ENCODE measurements at regions not wholly inside any gene's neighbourhood (a gene's known extent, or its start where the extent isn't known, plus 50 kb on each side); places are given as distances from the start of the nearest gene placed in this dataset.
"Not testable (repeated sequence)": the region's sequence is repeated elsewhere in the genome, so short reads cannot be mapped to it uniquely, and the experiment has no call there.

- peak in 1 of 2 donors; percentile 23 for DNase-seq (ENCODE audit: low read depth in 2 of 2)
- TF ChIP-seq, protein P1, sequence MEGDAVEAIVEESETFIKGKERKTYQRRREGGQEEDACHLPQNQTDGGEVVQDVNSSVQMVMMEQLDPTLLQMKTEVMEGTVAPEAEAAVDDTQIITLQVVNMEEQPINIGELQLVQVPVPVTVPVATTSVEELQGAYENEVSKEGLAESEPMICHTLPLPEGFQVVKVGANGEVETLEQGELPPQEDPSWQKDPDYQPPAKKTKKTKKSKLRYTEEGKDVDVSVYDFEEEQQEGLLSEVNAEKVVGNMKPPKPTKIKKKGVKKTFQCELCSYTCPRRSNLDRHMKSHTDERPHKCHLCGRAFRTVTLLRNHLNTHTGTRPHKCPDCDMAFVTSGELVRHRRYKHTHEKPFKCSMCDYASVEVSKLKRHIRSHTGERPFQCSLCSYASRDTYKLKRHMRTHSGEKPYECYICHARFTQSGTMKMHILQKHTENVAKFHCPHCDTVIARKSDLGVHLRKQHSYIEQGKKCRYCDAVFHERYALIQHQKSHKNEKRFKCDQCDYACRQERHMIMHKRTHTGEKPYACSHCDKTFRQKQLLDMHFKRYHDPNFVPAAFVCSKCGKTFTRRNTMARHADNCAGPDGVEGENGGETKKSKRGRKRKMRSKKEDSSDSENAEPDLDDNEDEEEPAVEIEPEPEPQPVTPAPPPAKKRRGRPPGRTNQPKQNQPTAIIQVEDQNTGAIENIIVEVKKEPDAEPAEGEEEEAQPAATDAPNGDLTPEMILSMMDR (IDR thresholded peaks at IDR 0.05; ENCODE audit: low read depth, low read length) = no peak
- no peak overlapping the region for H3K4me3 ChIP-seq (replicated peaks in 1 of 2; ENCODE audit: low read depth in 2 of 2, low read length in 2 of 2)
These were observed 58.2 kb upstream of the RBM47 start for GRCh38 chr4:40687676-40688389.

DNA sequence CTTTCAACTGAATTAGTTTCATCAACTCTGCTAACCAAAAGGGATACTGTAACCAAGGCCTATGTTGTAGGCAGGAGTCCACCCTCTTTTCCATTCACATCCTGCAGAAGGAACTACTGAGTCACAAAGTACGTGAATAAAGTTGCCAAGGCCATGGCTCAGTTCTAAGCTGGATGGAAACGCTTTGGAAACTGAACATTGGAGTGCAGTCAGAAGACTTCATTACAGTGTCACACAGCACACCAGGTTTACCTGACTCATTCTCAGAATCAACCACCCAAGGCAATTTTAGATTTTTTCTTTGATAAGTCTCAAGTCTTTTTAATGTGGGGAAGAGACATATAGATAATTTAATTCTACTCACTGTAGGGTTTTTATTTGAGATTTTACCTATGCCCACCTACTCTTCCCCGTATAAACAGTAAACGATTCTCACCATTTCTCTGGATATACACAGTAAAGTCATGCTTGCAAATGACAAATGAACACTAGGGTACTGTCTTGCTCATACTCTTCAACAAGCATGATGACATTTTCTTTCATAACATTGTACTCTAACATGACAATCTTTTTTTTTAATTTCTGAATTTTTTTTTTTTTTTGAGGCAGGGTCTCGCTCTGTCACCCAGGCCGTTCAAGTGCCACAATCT, 58.9 kb upstream of the RBM47 start:
- TF ChIP-seq, protein P1 (IDR thresholded peaks at IDR 0.05; ENCODE audit: low read depth, low read length) = no peak
- no peak overlapping the region for H3K4me3 ChIP-seq (replicated peaks in 1 of 2; ENCODE audit: low read depth in 2 of 2, low read length in 2 of 2)
- DNase-seq (ENCODE audit: low read depth in 2 of 2) = no peak

DNA sequence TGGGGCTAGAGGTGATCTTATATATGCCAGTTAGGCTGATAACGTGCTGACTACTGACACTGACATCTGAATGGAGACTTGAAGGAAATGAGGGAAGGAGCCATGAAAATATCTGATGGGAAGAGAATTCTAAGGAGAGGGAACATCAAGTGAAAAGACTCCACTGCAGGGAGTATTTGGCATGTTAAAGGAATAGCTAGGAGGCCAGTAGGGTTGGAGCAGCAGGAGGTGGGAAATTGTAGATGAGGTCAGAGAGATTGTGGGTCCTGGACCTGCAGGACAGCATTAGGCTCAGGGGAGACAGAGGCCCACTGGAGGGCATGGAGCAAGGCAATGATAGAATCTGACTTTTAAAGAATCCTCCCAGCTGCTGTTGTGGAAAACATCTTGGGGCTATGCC, 55.8 kb upstream of the NSUN7 start:
- DNase-seq (ENCODE audit: low read depth in 2 of 2) = no peak
- H3K4me3 ChIP-seq (replicated peaks in 1 of 2; ENCODE audit: low read depth in 2 of 2, low read length in 2 of 2) = no peak overlapping the region
- TF ChIP-seq, protein P1 (IDR thresholded peaks at IDR 0.05; ENCODE audit: low read depth, low read length) = no peak

- not testable (repeated sequence) for H3K4me3 ChIP-seq (replicated peaks in 1 of 2; ENCODE audit: low read depth in 2 of 2, low read length in 2 of 2); DNase-seq (ENCODE audit: low read depth in 2 of 2)
These were observed 52.3 kb upstream of the NSUN7 start for GRCh38 chr4:40697476-40697875.

GRCh38 chr4:40698733-40699132, 51.0 kb upstream of the NSUN7 start:
- TF ChIP-seq, protein P1 (IDR thresholded peaks at IDR 0.05; ENCODE audit: low read depth, low read length) = no peak
- DNase-seq (ENCODE audit: low read depth in 2 of 2) = no peak
- H3K4me3 ChIP-seq (replicated peaks in 1 of 2; ENCODE audit: low read depth in 2 of 2, low read length in 2 of 2) = no peak overlapping the region

- H3K4me3 ChIP-seq (replicated peaks in 1 of 2; ENCODE audit: low read depth in 2 of 2, low read length in 2 of 2) = no peak overlapping the region
- TF ChIP-seq, protein P1 (IDR thresholded peaks at IDR 0.05; ENCODE audit: low read depth, low read length) = no peak
- peak; percentile 32 to 60 for DNase-seq (ENCODE audit: low read depth in 2 of 2)
These were observed 50.1 kb upstream of the NSUN7 start for GRCh38 chr4:40699648-40700047.

Measured in cardiac fibroblast (primary cell).